Gastrocnemius medialis (tissue), 4 donors: ENCODE measurements at regions not wholly inside any gene's neighbourhood (a gene's known extent, or its start where the extent isn't known, plus 50 kb on each side); places are given as distances from the start of the nearest gene placed in this dataset.

Source experiments
- ATAC-seq, 2 donors: fragments of 150-250 bp; one replicate each; pipeline ENCODE4 v1.9.1; 2016
- DNase-seq, 2 donors: peaks; one replicate each; pipeline ENCODE4 v3.0.0-alpha.2; 2019
- H3K27ac ChIP-seq, 4 donors: fragments of 200-600 bp; sonication (generic); 1 replicate in 1 of 4; 2 replicates in 3 of 4; pipeline ENCODE4 v1.5.1; 2016 to 2018; ENCODE audit warnings: mild to moderate bottlenecking in 2 of 4, moderate library complexity in 1 of 4
- H3K27me3 ChIP-seq, 3 donors: fragments of 200-600 bp; sonication (generic) in 2 of 3; 1 replicate in 1 of 3; 2 replicates in 2 of 3; pipeline versions ENCODE4 v1.5.1 to v1.6.0; 2016 to 2019; ENCODE audit warnings: mild to moderate bottlenecking in 1 of 3, moderate library complexity in 1 of 3
- H3K36me3 ChIP-seq, 2 donors: fragments of 200-600 bp; sonication (generic) in 1 of 2; one replicate each; pipeline ENCODE4 v1.5.1; 2017 to 2018
- H3K4me1 ChIP-seq, 2 donors: fragments of 200-600 bp; sonication (generic) in 1 of 2; one replicate each; pipeline ENCODE4 v1.5.1; 2016 to 2017; ENCODE audit warnings: mild to moderate bottlenecking in 2 of 2
- H3K4me3 ChIP-seq, 4 donors: fragments of 200-600 bp; sonication (generic) in 3 of 4; 1 replicate in 1 of 4; 2 replicates in 3 of 4; pipeline ENCODE4 v1.5.1; 2016 to 2019; ENCODE audit warnings: mild to moderate bottlenecking in 2 of 4
- H3K9me3 ChIP-seq, 3 donors: fragments of 200-600 bp; sonication (generic) in 2 of 3; 1 replicate in 1 of 3; 2 replicates in 2 of 3; pipeline ENCODE4 v1.5.1; 2016 to 2019
- CTCF ChIP-seq, 5 experiments: fragments of 450-650 bp in 3 of 5; fragments of 200-600 bp in 2 of 5; sonication (generic) in 2 of 5; IDR thresholded peaks in 4 of 5; conservative IDR thresholded peaks in 1 of 5; 1 replicate in 4 of 5; 2 replicates in 1 of 5; pipeline ENCODE4 v1.5.1; 2016 to 2019; ENCODE audit warnings: antibody characterized with exemption in 5 of 5, mild to moderate bottlenecking in 3 of 5, moderate library complexity in 3 of 5
- POLR2A ChIP-seq, 2 donors: fragments of 450-650 bp; IDR thresholded peaks; one replicate each; pipeline ENCODE4 v1.6.1; 2017; ENCODE audit warnings: antibody characterized with exemption in 2 of 2, mild to moderate bottlenecking in 2 of 2, moderate library complexity in 2 of 2
- in situ Hi-C, 4 donors: fragments of 200-750 bp; cut with MboI; loops; one replicate each; pipeline versions ENCODE4 v1.15.0 to v1.8.0; 2017; ENCODE audit warnings: low sequenced_read_pairs in 4 of 4
- intact Hi-C: fragments of 100-400 bp; cut with DNase I; formaldehyde crosslinking; loops from one replicate; pipeline ENCODE4 v1.15.1; 2023; ENCODE audit warnings: low total_unique reads

GRCh38 chr11:26062660-26063059 lies 269.3 kb upstream of the ANO3 start:
- intact Hi-C loops (no loop called here), in situ Hi-C loops (no loop called here)
- H3K27ac ChIP-seq, result no peak overlapping the region
- TF ChIP-seq POLR2A (IDR thresholded peaks at IDR 0.05) (no peak), CTCF (IDR thresholded peaks at IDR 0.05 in 4 of 5, conservative IDR thresholded peaks at IDR 0.05 in 1 of 5) (no peak)
- no peaks in the 10 kb centered on the region for H3K27me3 ChIP-seq
- H3K4me3 ChIP-seq, result no peak overlapping the region
- H3K36me3 ChIP-seq, result no peaks in the 10 kb centered on the region
- DNase-seq (no peak), ATAC-seq (no peak)
- no peaks in the 10 kb centered on the region for H3K4me1 ChIP-seq
- no peaks in the 10 kb centered on the region for H3K9me3 ChIP-seq

GRCh38 chr11:26063915-26064314 lies 268.0 kb upstream of the ANO3 start:
- intact Hi-C loops (no loop called here), in situ Hi-C loops (no loop called here)
- Histone ChIP-seq H3K4me1 (no peaks in the 10 kb centered on the region), H3K9me3 (no peaks in the 10 kb centered on the region), H3K27ac (no peak overlapping the region), H3K4me3 (no peak overlapping the region), H3K36me3 (no peaks in the 10 kb centered on the region), H3K27me3 (no peaks in the 10 kb centered on the region)
- DNase-seq (no peak), ATAC-seq (no peak)
- TF ChIP-seq POLR2A (IDR thresholded peaks at IDR 0.05) (no peak), CTCF (IDR thresholded peaks at IDR 0.05 in 4 of 5, conservative IDR thresholded peaks at IDR 0.05 in 1 of 5) (no peak)

GRCh38 chr11:26065944-26066343 lies 266.0 kb upstream of the ANO3 start:
- H3K4me3 ChIP-seq, result no peak overlapping the region
- H3K36me3 ChIP-seq, result no peaks in the 10 kb centered on the region
- intact Hi-C loops (no loop called here), in situ Hi-C loops (no loop called here)
- H3K9me3 ChIP-seq, result no peaks in the 10 kb centered on the region
- no peaks in the 10 kb centered on the region for H3K27me3 ChIP-seq
- no peak for TF ChIP-seq CTCF (IDR thresholded peaks at IDR 0.05 in 4 of 5, conservative IDR thresholded peaks at IDR 0.05 in 1 of 5)
- H3K4me1 ChIP-seq, result no peaks in the 10 kb centered on the region
- DNase-seq (no peak), ATAC-seq (no peak)
- H3K27ac ChIP-seq, result no peak overlapping the region

- TF ChIP-seq POLR2A (IDR thresholded peaks at IDR 0.05) (no peak), CTCF (IDR thresholded peaks at IDR 0.05 in 4 of 5, conservative IDR thresholded peaks at IDR 0.05 in 1 of 5) (no peak)
- no peak for DNase-seq
- in situ Hi-C loops (no loop called here), intact Hi-C loops (no loop called here)
- H3K4me1 ChIP-seq, result no peaks in the 10 kb centered on the region
- no peaks in the 10 kb centered on the region for H3K36me3 ChIP-seq
- no peaks in the 10 kb centered on the region for H3K27me3 ChIP-seq
- ATAC-seq, result no peak
- H3K27ac ChIP-seq, result no peak overlapping the region
- no peak overlapping the region for H3K4me3 ChIP-seq
- H3K9me3 ChIP-seq, result no peaks in the 10 kb centered on the region
These were observed 261.1 kb upstream of the ANO3 start for GRCh38 chr11:26070714-26071380.

- no peak overlapping the region for H3K27ac ChIP-seq
- H3K27me3 ChIP-seq, result no peaks in the 10 kb centered on the region
- DNase-seq, result no peak
- no peaks in the 10 kb centered on the region for H3K36me3 ChIP-seq
- ATAC-seq, result no peak
- H3K4me1 ChIP-seq, result no peaks in the 10 kb centered on the region
- in situ Hi-C loops (no loop called here), intact Hi-C loops (no loop called here)
- TF ChIP-seq CTCF (IDR thresholded peaks at IDR 0.05 in 4 of 5, conservative IDR thresholded peaks at IDR 0.05 in 1 of 5) (no peak), POLR2A (IDR thresholded peaks at IDR 0.05) (no peak)
- no peaks in the 10 kb centered on the region for H3K9me3 ChIP-seq
- no peak overlapping the region for H3K4me3 ChIP-seq
These were observed 259.2 kb upstream of the ANO3 start for GRCh38 chr11:26072614-26073153.
